GF-D8 (cell line): ENCODE measurements at regions not wholly inside any gene's neighbourhood (a gene's known extent, or its start where the extent isn't known, plus 50 kb on each side); places are given as distances from the start of the nearest gene placed in this dataset.

Experiments
- DNase-seq: peaks from one replicate; lab custom pipeline; 2025; lab: John Stamatoyannopoulos, UW

- DNase-seq, result no peak
Observed at GRCh38 chr3:76972624-76973296, 67.1 kb upstream of the ROBO2 start.

DNA sequence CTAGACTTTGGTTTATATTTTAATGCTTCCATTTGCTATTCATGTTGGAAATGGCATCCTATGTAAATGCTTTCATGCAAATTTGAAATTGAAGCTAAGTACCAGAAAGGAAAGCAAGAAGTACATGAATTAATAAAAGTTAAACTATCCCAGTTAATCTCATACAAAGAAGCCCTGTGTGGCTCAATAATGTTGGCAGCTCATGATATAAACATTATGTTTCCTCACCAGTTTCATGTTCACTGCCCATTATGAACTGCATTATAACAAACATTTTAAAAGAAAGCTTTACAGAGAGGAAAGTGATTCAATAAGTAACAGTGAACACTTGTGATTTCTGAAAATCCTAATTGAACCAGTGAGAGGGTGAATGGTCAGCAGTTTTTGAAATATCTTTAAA is 62.9 kb upstream of the ROBO2 start:
- no peak for DNase-seq

GRCh38 chr3:76985645-76986044 is 54.3 kb upstream of the ROBO2 start:
- DNase-seq, result no peak

DNA sequence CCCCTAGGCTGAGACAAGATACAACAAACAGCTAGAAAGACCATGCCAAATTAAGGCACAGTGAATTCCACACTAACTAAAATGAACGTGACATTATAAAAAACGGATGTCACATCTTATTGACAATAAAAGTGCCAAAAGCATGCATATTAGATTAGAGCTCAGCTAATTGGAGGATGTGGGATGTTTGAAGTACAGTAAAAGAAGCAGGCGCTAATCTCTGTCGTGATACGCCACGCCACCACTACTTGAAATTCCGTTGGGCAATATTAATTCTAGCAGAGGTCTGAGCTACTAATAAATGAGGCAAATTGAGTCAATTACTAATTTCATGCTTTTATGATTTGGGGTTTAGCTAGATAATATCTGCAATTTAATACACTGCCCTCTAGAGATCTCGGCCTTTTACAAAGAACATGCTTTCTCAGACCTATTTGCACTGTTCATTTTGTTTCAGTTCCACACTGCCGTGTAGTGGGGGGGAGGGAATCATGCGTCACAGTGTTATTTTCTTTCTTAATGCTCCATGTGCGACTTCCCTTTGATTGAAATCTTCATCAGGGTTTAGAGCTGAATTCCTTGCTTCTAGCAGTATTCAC is 52.9 kb upstream of the ROBO2 start:
- no peak for DNase-seq
